ENCODE measurements at regions not wholly inside any gene's neighbourhood (a gene's known extent, or its start where the extent isn't known, plus 50 kb on each side); places are given as distances from the start of the nearest gene placed in this dataset.
"Not testable (repeated sequence)": the region's sequence is repeated elsewhere in the genome, so short reads cannot be mapped to it uniquely, and the experiment has no call there.

DNA sequence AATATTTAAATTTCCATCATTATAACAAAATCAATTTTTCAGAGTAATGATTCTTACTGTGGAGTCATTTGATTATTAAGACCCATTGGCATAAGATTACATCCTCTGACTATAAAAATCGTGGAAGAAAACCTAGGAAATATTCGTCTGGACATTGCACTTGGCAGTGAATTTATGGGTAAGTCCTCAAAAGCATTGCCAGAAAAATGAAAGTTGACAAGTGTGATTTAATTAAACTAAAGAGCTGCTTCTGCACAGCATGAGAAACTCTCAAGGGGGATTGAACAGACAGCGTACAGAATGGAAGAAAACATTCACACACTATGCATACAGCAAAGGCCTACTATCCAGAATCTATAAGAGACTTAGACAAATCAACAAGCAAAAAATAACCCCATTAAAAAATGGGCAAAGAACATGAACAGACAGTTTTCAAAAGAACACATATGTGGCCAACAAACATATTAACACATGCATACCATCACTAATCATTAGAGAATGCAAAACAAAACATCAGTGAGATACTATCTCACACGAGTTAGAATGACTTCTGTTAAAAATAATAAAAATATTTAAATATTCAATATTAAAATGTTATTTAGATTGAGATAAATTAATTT lies 111.4 kb downstream of the CCDC74A start:
- not testable (repeated sequence) for DNase-seq (ENCODE audit: low read depth)

DNA sequence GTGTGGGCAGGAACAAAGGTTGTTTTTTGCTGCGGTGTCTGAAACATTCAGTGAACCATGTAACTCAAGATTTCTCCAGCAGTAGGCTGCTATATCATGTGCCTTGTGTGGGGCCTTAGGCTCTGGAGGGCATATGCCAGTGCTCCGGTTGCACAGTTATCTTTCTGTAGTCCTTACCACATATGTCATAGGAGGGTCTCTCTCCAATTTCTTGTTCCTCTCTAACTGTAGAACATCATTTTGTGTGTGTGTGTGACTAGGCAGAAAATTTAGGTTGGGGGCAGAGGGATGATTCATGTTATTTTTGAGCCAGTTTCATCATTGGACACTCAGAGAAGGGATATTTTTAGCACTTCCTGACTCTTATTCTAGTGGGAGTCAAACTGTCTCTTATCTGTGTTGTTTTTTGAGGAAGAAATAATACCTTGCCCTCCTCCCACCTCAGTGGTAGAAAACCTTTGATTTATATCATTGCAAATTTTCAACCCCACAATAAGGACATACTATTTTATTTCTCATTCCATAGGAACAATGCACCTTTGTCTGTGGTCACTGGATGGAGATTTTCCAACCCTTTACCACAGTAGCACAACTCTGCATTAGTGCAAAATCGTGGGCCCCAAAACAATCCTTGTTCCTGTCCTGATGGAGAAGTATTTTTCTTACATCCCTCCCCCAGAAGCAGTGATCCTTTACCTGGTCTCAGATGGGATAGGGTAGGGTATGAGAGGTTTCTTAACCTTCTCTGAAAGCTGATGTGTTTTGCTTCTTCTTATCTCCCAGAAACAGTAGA lies 113.9 kb downstream of the CCDC74A start:
- peak; percentile 27 for DNase-seq (ENCODE audit: low read depth)

DNA sequence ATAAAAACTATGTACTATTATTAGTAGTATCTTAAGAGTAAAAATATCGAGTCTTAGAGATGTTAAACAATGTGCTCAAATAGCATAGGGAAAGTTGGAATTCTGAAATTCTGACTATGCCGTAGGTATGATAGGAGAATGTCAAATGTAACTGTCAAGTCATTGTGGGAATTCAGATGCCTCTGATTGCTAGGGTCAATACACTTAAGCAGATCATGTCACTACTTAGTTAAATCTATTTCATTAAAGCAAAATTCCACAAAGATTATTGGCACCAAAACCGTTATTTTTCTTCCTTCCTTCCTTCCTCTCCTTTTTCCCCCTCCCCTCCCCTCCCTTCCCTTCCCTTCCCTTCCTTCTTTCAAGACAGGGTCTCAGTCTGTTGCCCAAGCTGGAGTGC lies 115.5 kb downstream of the CCDC74A start:
- DNase-seq (ENCODE audit: low read depth): not testable (repeated sequence)

DNA sequence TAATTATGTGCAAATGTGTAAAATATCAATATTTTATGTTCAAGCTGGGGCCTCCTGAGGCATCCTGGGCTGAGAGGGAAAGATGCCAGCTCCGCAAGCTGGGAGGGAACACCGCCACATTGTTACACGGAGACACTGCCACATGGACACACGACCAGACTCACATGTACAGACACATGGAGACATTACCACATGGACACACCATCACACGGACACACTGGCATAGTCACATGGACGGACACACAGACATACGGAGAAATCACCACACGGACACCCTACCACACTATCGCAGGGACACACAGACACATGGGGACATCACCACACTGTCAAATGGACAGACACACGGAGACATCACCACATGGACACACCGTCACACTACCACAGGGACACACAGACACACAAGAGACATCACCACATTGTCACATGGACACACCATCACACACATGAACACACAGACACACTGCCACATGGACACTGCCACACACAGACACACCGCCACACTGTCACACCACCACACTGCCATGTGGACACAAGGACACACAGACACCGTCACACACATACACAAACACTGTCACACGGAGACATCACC lies 117.6 kb downstream of the CCDC74A start:
- DNase-seq (ENCODE audit: low read depth): no peak

DNA sequence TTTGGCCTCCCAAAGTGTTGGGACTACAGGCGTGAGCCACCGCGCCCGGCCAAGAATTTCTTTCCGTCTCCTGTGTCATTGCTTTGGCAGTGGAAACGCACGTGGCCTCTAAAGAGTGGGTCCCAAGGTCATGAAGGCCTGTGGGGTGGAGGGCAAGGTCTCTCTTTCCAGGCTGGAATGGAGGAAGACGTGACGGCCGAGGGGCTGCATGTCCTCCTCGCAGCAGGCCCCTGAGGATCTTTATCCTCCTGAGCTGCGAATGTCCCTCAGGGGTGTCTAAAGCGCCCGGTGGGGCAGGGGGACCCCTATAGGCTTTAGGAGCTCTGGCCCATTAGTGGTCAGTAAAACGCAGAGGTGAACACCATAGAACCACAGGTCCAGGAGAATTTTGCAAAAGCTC lies 118.5 kb downstream of the CCDC74A start:
- DNase-seq (ENCODE audit: low read depth): not testable (repeated sequence)

DNA sequence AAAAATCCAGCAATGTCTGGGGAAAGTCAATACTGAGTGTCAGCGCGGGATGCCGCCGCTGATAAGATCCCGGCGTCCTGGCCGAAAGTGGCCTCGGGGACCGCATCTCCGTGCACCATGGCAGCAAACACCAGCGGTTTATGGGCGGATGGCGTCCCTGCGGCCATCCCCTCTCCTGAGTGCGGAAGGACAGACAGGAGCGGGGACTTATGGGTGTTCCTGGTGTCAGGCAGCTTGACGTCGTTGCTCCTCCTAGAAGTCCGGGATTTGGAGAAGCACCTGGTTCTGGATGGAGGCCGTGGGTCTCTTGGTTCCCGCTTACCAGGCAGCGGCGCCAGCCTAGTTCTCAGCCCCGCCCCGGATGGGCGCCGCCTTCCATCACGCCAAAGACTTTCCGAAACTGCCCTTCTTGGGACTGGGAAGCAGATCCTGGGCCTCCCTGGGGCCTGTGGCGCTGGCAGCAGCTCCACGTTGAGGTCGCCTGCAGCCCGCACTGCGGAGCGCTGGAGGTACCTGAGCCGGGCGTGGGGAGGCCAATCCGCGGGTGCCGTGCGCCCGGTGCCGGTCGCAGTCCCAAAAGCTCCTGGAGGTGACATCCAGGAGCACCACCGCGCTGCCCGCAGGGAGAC lies 119.1 kb downstream of the CCDC74A start:
- no peak for DNase-seq (ENCODE audit: low read depth)

DNA sequence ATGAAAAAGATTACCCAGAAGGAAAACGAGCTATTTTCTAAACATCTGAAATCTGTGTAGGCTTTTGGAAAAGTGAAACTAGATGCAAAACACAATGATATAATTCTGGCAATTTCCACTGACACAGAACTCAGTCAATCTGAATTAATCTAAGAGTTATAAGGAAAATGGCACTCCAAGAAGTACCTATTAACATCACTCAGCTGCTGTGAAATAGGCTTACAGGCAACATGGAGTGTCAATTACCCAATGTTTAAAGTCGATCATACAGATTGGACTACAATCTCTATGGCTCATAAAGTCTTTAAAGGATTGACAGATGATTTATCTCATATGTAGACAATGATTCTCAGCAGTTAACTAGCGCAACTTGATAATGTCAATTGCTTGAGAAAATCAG lies 120.9 kb downstream of the CCDC74A start:
- not testable (repeated sequence) for DNase-seq (ENCODE audit: low read depth)

DNA sequence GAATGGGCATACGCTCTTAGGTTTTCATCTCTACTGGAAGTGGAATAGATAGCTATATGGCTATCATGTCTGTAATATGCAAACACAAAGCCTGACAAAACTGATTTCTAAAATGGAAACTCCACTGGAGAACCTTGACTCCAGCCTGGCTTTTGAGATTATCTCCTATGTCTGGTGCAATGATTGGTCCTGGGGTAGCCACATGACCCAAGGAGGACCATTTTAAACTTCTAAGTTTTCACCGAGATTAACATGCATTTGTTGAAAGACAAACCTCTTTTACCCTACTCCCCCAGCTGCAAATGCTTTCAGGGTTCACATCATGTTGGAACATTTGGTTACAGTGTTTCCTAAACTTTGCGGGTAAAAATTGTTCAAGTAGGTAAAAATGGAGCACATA lies 124.6 kb downstream of the CCDC74A start:
- DNase-seq (ENCODE audit: low read depth): not testable (repeated sequence)

DNA sequence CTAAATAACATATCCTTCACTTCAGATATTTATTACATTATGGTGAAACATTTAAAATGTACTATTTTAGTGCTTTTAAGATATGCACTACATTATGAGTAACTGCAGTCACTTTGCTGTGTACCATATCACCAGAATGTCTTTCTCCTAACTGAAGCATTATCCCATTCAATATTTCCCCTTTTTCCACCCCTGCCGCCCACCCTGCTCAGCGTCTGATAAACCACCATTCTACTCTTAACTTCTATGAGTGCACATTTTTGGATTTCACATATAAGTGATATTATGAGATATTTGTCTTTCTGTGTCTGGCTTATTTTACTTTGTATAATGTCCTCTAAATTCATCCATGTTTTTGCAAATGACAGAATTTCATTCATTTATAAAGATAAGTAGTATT lies 126.4 kb downstream of the CCDC74A start:
- not testable (repeated sequence) for DNase-seq (ENCODE audit: low read depth)

DNA sequence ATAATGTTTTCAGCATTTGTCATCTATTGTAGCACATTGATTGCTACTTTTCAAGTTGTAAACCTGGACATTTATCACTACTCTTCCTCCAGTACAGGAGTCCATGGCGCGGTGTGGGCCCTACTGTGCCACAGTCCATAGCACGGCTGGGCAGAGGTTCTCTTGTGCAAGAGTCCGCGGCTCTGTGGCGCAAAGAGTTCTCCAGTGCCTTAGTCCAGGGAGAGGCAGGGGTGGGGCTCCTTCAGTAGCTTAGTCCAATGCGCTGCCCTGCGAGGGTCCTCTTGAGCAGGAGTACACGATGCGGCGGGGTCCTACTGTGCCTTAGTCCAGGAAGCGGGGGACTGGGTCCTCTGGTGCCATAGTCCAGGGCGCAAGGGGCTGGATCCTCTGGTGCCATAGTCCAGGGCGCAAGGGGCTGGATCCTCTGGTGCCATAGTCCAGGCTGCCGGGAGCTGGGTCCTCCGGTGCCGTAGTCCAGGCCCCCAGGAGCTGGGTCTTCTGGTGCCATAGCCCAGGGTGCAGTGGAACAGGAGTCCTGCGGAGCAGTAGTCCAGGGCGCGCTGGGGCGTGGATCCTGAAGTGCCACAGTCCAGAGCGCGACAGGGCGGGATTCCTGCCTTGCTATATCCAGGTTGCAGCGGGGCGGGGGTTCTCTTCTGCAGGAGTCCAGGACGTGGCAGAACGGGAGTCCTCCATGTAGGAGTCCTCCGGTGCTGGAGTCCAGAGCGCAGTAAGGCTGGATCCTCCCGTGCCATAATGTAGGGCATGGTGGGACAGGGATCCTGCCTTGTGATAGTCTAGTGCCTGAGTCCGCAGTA lies 129.3 kb downstream of the CCDC74A start:
- no peak for DNase-seq (ENCODE audit: low read depth)

DNA sequence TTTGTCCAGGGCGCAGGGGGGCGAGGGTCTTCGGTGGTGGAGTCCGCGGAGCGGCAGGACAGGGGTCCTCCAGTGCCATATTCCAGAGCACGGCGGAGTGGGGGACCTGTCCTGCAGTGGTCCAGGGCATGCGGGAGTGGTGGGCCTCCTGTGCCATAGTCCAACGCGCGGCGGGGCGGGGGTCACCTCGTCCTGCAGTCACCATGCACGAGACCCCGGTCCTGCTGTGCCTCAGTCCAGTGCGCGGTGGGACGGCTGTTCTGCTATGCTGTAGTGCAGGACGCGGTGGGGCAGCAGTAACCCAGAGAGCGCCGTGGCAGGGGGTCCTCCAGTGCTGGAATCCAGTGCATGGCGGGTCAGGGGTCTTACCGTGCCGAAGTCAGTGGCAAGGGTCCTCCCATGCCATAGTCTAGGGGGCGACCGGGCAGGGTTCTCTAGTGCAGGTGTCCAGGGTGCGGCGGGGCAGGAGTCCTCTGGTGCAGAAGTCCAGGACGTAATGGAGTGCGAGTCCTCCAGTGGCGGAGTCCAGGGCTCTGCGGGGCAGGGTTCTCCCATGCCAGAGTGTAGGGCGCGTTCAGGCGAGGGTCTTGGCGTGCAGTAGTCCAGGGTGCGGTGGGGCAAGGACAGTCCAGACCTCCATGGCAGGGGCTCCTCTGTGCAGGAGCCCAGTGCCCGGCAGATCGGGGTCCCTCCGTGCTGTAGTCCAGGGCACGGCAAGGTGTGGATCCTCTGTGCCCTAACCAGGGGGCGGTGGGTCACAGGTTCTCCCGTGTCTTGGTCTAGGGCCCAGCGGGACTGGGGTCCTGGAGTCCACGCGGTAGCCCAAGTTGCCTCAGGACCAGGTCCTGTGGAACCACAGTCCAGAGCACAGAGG lies 130.4 kb downstream of the CCDC74A start:
- no peak for DNase-seq (ENCODE audit: low read depth)

DNA sequence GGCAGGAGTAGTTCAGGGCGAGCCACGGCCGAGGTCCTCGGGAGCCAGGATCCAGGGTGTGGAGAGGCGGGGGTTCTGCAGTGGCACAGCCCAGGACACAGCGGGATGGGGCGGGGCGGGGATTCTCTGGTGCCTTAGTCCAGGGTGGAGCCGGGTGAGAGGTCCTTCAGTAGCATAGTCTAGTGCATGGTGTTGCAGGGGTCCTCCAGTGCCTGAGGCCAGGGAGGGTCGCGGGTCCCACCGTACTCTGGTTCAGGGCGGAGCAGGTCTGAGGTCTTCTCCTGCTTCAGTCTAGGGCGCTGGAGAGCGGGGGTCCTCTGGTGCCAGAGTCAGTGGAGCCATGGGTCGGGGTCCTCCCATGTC lies 131.1 kb downstream of the CCDC74A start:
- DNase-seq (ENCODE audit: low read depth): no peak

DNA sequence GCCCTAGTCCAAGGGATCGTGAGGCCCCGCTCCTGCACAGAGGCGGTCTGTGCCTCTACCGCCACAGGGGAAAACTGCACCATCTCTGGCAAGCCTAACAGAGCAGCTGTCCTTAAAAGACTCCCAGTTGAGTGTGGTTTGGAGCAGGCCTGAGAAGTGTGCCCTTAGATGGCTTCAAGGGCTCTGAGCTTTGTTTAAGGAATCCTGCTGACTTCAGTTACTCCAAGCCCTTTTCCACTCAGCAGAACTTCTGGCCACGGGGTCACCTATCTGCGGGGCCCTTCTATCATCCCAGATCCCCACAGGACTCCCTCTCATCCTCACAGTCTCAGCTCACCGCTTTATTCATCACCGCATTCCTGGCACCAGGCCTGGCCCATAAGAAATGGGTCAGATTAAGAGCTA lies 131.5 kb downstream of the CCDC74A start:
- DNase-seq (ENCODE audit: low read depth): no peak

DNA sequence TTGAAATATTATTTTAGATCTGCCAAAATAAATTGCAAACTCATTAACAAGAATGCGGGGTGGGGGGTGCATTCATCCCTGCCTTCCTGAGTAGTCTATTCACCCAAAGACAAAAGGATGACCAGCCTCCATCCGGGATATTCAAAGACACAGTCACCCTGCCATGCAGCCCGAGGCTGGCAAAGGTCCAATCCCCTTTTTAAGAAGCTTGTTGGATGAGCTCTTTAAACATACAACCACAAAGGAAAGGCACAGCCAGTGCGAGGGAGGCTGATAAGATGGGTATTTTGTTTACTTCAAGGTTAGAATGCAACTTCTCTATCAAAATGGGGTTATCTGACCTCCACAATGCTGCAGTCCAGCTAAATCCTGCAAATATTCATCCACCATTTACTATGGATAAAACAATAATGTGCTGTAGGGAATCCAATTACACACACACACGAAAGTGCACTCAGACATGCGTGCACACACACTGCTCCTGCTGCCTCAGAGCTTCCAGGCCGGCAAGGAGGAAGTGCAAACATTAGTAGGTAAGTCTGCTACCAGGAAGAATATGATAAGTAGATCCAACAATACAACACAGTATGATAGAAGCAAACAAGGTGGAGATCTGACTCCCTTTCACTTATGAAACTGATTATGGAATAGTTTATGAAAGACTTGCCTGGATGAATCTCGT lies 133.6 kb downstream of the CCDC74A start:
- DNase-seq (ENCODE audit: low read depth): not testable (repeated sequence)

DNA sequence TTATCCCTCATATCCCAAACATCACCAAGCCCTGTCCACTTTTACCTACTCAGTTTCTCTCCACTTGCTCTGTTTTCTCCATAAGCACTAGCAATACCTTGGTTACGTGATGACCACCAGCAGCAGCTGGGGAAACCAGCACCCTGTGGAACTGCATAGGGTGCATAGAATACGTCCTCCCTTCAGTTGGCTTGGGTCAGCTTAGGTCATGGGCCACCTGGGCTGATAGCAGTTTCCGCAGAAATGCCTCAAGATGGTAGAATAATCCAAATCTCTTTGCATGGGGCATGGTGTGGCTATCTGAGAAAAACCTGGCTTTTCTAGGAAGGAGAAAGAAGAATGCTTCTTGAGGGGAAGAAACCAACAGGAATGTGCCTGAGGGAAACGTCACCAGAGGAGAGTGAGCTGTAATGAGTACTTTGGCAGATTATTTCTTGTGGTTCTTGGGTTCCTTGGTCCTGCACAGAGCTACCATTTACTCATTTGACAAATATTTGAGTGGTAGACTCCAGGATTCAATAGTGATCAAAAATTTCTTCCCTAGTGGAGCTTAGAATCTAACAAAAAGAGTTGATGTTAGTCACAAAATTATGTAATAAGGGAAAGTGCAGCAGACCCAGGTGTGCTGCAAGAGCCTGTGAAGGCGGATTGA lies 134.3 kb downstream of the CCDC74A start:
- DNase-seq (ENCODE audit: low read depth): not testable (repeated sequence)

DNA sequence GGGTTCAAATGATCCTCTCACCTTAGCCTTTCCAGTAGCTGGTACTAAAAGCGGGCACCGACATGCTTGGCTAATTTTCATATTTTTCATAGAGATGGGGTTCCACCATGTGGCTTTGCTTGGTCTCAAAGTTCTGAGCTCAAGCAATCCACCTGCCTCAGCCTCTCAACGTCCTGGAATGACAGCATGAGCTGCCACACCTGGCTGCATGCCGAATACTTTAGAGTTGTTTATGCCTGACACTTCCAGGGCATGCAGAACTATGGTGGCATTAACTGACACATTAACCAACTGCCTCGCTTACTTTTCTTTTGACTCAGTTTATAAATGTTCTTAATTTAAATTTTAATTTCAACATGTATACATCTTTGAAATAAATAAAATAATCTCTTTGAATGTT lies 135.8 kb downstream of the CCDC74A start:
- not testable (repeated sequence) for DNase-seq (ENCODE audit: low read depth)

DNA sequence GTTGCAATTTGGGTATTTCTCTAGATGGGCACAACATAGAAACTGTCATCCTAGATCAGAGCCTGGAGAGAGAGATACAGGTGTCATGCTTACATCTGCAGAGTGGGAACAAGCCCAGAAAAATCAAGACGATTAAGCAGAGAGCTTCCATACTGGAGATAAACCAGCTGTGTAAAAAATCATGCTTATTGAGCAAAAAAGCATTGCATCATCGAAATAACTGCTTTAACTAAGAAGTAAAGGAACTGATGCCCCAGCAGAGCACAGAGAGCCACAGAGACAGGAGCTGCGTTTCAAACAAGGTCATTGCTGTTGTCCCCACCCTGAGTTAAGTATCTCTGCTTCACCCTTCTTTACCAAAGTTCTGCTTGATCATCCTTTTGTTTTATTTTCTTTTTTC lies 138.0 kb downstream of the CCDC74A start:
- DNase-seq (ENCODE audit: low read depth): not testable (repeated sequence)

DNA sequence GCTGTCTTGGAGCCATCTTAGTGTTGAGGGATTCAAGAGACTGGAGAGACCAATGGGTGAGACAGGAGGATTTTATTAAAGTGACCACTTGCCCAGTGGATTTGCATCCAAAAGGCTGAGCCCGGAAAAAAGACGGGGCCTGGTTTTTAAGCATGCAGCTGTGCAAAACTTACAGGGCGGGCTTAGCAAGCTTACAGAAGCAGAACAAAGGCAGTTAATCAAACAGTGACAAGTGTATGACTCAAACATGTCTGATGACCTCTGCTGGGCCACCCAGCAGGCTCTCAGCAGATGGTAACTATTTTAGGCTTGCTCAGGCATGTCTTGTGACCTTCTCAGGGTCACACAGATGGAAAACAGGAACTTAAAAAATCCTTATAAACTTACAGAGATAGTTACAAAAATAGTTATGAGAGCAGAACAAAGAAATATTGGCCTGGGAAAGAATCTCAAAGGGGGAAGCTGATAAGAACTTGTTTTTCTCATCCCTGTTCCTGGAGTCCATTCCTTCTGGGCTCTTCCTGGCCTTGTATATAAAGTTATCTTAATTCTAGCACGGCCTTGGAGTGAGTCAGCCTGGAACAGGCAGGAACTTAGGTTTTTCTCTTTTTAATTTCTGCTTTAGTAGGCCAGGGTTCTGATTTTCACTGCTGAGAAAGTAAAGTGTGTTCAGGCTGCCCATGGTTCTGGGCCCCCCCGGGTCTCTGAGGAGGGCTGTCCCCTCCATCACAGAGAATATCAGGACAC lies 141.3 kb downstream of the CCDC74A start:
- DNase-seq (ENCODE audit: low read depth): peak; percentile 41

DNA sequence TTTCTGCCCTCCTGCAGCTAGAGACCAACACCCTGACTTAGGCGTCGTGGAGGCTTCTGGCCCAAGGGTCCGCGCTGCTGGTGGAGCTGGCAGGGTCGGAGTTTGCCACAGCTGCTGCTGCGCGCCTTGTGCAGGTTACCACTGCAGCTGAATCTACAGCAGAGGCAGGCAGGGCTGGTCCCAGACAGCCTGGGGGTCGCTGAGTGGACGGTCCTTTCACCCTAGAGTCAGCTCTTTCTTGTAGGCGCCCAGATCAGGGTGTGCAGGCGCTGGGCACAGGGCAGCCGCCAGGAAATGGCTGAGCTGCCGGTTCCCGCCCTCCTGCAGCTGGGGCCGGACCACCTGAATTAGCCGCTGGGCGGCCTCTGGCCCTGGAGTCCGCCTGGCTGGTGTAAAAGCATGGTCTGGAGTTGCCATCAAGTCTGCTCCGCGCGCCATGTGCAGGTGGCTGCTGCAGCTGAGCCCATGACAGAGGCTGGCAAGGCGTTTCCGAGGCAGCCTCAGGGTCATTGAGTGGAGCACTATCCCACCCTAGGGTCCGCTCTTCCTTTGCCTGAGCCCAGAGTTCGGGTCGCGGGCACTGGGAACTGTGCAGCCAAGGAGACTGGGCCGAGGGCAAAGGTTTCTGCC lies 144.3 kb downstream of the CCDC74A start:
- not testable (repeated sequence) for DNase-seq (ENCODE audit: low read depth)
